ENCODE measurements at regions not wholly inside any gene's neighbourhood (a gene's known extent, or its start where the extent isn't known, plus 50 kb on each side); places are given as distances from the start of the nearest gene placed in this dataset.

- no peak for DNase-seq
Observed at GRCh38 chr6:144997996-144998395, 712.9 kb downstream of the UTRN start.

- peak; percentile 25 for DNase-seq
Observed at GRCh38 chr6:144999127-144999526, 714.0 kb downstream of the UTRN start.

GRCh38 chr6:145003145-145003544, 718.0 kb downstream of the UTRN start:
- DNase-seq = no peak

GRCh38 chr6:145006914-145007313, 721.8 kb downstream of the UTRN start:
- no peak for DNase-seq

- DNase-seq = no peak
Observed at GRCh38 chr6:145008715-145009114, 723.6 kb downstream of the UTRN start.

GRCh38 chr6:145009711-145010110, 724.6 kb downstream of the UTRN start:
- peak; percentile 8 for DNase-seq

GRCh38 chr6:145012039-145012662, 723.2 kb downstream of the EPM2A start:
- DNase-seq = peak; percentile 44

GRCh38 chr6:145015739-145016558, 719.4 kb downstream of the EPM2A start:
- DNase-seq = peak; percentile 92

GRCh38 chr6:145017051-145017450, 718.3 kb downstream of the EPM2A start:
- DNase-seq = no peak

- DNase-seq = peak; percentile 29
Observed at GRCh38 chr6:145017516-145017915, 717.8 kb downstream of the EPM2A start.

GRCh38 chr6:145018027-145018426, 717.3 kb downstream of the EPM2A start:
- DNase-seq = no peak

GRCh38 chr6:145020114-145020513, 715.2 kb downstream of the EPM2A start:
- DNase-seq = no peak

- no peak for DNase-seq
Observed at GRCh38 chr6:145020543-145020942, 714.8 kb downstream of the EPM2A start.

GRCh38 chr6:145022199-145022796, 713.0 kb downstream of the EPM2A start:
- DNase-seq = no peak

- no peak for DNase-seq
Observed at GRCh38 chr6:145023116-145023726, 712.1 kb downstream of the EPM2A start.

GRCh38 chr6:145025488-145025887, 709.8 kb downstream of the EPM2A start:
- DNase-seq = no peak

- no peak for DNase-seq
Observed at GRCh38 chr6:145026267-145026679, 709.0 kb downstream of the EPM2A start.

GRCh38 chr6:145028144-145028818, 707.0 kb downstream of the EPM2A start:
- DNase-seq = peak; percentile 42

GRCh38 chr6:145031001-145031400, 704.3 kb downstream of the EPM2A start:
- no peak for DNase-seq

- DNase-seq = no peak
Observed at GRCh38 chr6:145031962-145032361, 703.4 kb downstream of the EPM2A start.

GRCh38 chr6:145032562-145033145, 702.7 kb downstream of the EPM2A start:
- no peak for DNase-seq

- DNase-seq = no peak
Observed at GRCh38 chr6:145034664-145035063, 700.7 kb downstream of the EPM2A start.

GRCh38 chr6:145036236-145036635, 699.1 kb downstream of the EPM2A start:
- no peak for DNase-seq
